PC-3 (cell line): ENCODE measurements at regions not wholly inside any gene's neighbourhood (a gene's known extent, or its start where the extent isn't known, plus 50 kb on each side); places are given as distances from the start of the nearest gene placed in this dataset.

ENCODE experiments used
- ATAC-seq: fragments of 200-7000 bp; cut with Tn5 transposase; 2 replicates; pipeline ENCODE4 v1.9.1; 2020; ENCODE audit warnings: mild to moderate bottlenecking, moderate library complexity
- BruUV-seq: library from RNA; stranded (reverse); fragments of 400-500 nt; replicated peaks from 2 replicates; lab custom pipeline; 2021; lab: Mats Ljungman, UMichigan
- CTCF ChIA-PET: fragments of 300-600 bp; sonication (Branson Sonifier 250); formaldehyde crosslinking; loops from one replicate; lab custom pipeline; 2022; ENCODE audit warnings: antibody characterized with exemption; lab: Charles Lee
- POLR2A ChIA-PET: fragments of 300-600 bp; sonication (Branson Sonifier 250); formaldehyde crosslinking; loops from one replicate; lab custom pipeline; 2022; ENCODE audit warnings: antibody characterized with exemption; ENCODE audit not compliant: unreplicated experiment; lab: Charles Lee
- DNase-seq: peaks from one replicate; pipeline ENCODE4 v3.0.0-alpha.2; 2015
- H2AFZ ChIP-seq: fragments of 300-600 bp; sonication (generic); 2 replicates; pipeline ENCODE4 v1.6.0; 2016; ENCODE audit warnings: antibody characterized with exemption, low read length
- H3F3A ChIP-seq: fragments of 300-600 bp; sonication (generic); one replicate; pipeline ENCODE4 v1.6.0; 2017; ENCODE audit warnings: antibody characterized with exemption, low read length, control low read depth, mild to moderate bottlenecking; ENCODE audit not compliant: unreplicated experiment
- H3K27ac ChIP-seq: fragments of 300-600 bp; sonication (generic); 2 replicates; pipeline ENCODE4 v1.5.1; 2016; ENCODE audit warnings: mild to moderate bottlenecking, low read length
- H3K27me3 ChIP-seq: fragments of 300-600 bp; sonication (generic); 2 replicates; pipeline ENCODE4 v1.6.1; 2016; ENCODE audit warnings: low read length, mixed read lengths
- H3K36me3 ChIP-seq: fragments of 300-600 bp; sonication (generic); 2 replicates; pipeline ENCODE4 v1.6.1; 2016; ENCODE audit warnings: low read depth, mixed run types, low read length, mixed read lengths
- H3K4me1 ChIP-seq: fragments of 300-600 bp; sonication (generic); 2 replicates; pipeline ENCODE4 v1.5.1; 2016; ENCODE audit warnings: low read length; ENCODE audit not compliant: insufficient read depth
- H3K4me2 ChIP-seq: fragments of 300-600 bp; sonication (generic); 2 replicates; pipeline ENCODE4 v1.6.0; 2016; ENCODE audit warnings: low read length
- H3K4me3 ChIP-seq: fragments of 300-600 bp; sonication (generic); 2 replicates; pipeline ENCODE4 v1.5.1; 2016; ENCODE audit warnings: mild to moderate bottlenecking, low read length, mixed read lengths
- H3K79me2 ChIP-seq: fragments of 300-600 bp; sonication (generic); 2 replicates; pipeline ENCODE4 v1.6.1; 2017; ENCODE audit warnings: low read length, mixed read lengths
- H3K9ac ChIP-seq: fragments of 300-600 bp; sonication (generic); 2 replicates; pipeline ENCODE4 v1.6.0; 2016; ENCODE audit warnings: mild to moderate bottlenecking, low read length
- H3K9me2 ChIP-seq: fragments of 300-600 bp; sonication (generic); replicated peaks from 2 replicates; pipeline ENCODE4 v1.6.1; 2016; ENCODE audit warnings: mixed run types, low read length, mixed read lengths
- H3K9me3 ChIP-seq: fragments of 300-600 bp; sonication (generic); 2 replicates; pipeline ENCODE4 v1.6.1; 2016; ENCODE audit warnings: low read length, mixed read lengths
- H4K20me1 ChIP-seq: fragments of 300-600 bp; sonication (generic); 2 replicates; pipeline ENCODE4 v1.6.1; 2016; ENCODE audit warnings: low read length, mixed read lengths
- CTCF ChIP-seq: fragments of 300-600 bp; sonication (generic); conservative IDR thresholded peaks from 2 replicates; pipeline ENCODE4 v1.5.1; 2017; ENCODE audit warnings: antibody characterized with exemption, low read depth, mild to moderate bottlenecking, low read length
- EZH2 ChIP-seq: fragments of 300-600 bp; sonication (generic); IDR thresholded peaks from one replicate; pipeline ENCODE4 v1.6.1; 2017; ENCODE audit warnings: antibody characterized with exemption, mild to moderate bottlenecking, low read length; ENCODE audit not compliant: unreplicated experiment
- EZH2phosphoT487 ChIP-seq: fragments of 300-600 bp; sonication (generic); IDR thresholded peaks from 2 replicates; pipeline ENCODE4 v1.6.1; 2018; ENCODE audit warnings: mild to moderate bottlenecking, antibody characterized with exemption, low read length, borderline replicate concordance
- intact Hi-C: fragments of 100-400 bp; cut with micrococcal nuclease; formaldehyde crosslinking; loops from 2 replicates; pipeline ENCODE4 v1.9.0; 2023

- POLR2A ChIA-PET, result no interaction called here
- no peak overlapping the region for H2AFZ ChIP-seq
- CTCF ChIA-PET, result no interaction called here
- H3K79me2 ChIP-seq, result no peaks in the 10 kb centered on the region
- H3K4me3 ChIP-seq, result no peak overlapping the region
- H4K20me1 ChIP-seq, result no peaks in the 10 kb centered on the region
- no peaks in the 10 kb centered on the region for H3K27me3 ChIP-seq
- ATAC-seq, result no peak
- H3K36me3 ChIP-seq, result no peaks in the 10 kb centered on the region
- H3K4me2 ChIP-seq, result no peak overlapping the region
- no TSS peak for BruUV-seq
- no peak for DNase-seq
- H3F3A ChIP-seq, result no peaks in the 10 kb centered on the region
- no peak overlapping the region for H3K9ac ChIP-seq
- H3K4me1 ChIP-seq, result peaks cover 15% of the 10 kb centered on the region
- no peaks in the 10 kb centered on the region for H3K9me2 ChIP-seq
- peak overlapping the region; percentile 49 for H3K27ac ChIP-seq
- H3K9me3 ChIP-seq, result no peaks in the 10 kb centered on the region
- TF ChIP-seq CTCF, result no peak
- no peak for TF ChIP-seq EZH2
- TF ChIP-seq EZH2phosphoT487, result no peak
- intact Hi-C loops, result no loop called here
Measured at GRCh38 chr15:69660114-69660513, 207.5 kb downstream of the RPLP1 start.

- no peak overlapping the region for H3K4me2 ChIP-seq
- H3K9me2 ChIP-seq, result no peaks in the 10 kb centered on the region
- ChIA-PET CTCF (no interaction called here), POLR2A (no interaction called here)
- ATAC-seq, result no peak
- BruUV-seq, result no TSS peak
- H3K4me3 ChIP-seq, result no peak overlapping the region
- H3K79me2 ChIP-seq, result no peaks in the 10 kb centered on the region
- H3K27me3 ChIP-seq, result no peaks in the 10 kb centered on the region
- no peaks in the 10 kb centered on the region for H3K9me3 ChIP-seq
- DNase-seq, result no peak
- H3F3A ChIP-seq, result no peaks in the 10 kb centered on the region
- H2AFZ ChIP-seq, result no peak overlapping the region
- no peaks in the 10 kb centered on the region for H4K20me1 ChIP-seq
- intact Hi-C loops, result no loop called here
- no peaks in the 10 kb centered on the region for H3K36me3 ChIP-seq
- H3K27ac ChIP-seq, result no peak overlapping the region
- H3K9ac ChIP-seq, result no peak overlapping the region
- TF ChIP-seq EZH2phosphoT487 (no peak), EZH2 (no peak), CTCF (no peak)
- peaks cover 15% of the 10 kb centered on the region for H3K4me1 ChIP-seq
Measured at GRCh38 chr15:69660658-69661405, 208.2 kb downstream of the RPLP1 start.

GRCh38 chr15:69661446-69661845, 208.8 kb downstream of the RPLP1 start:
- Histone ChIP-seq H3K79me2 (no peaks in the 10 kb centered on the region), H3K9me2 (no peaks in the 10 kb centered on the region), H3F3A (no peaks in the 10 kb centered on the region), H4K20me1 (no peaks in the 10 kb centered on the region), H3K9ac (no peak overlapping the region), H3K4me1 (peaks cover 15% of the 10 kb centered on the region), H3K4me2 (no peak overlapping the region), H3K4me3 (no peak overlapping the region), H2AFZ (no peak overlapping the region), H3K36me3 (no peaks in the 10 kb centered on the region), H3K9me3 (no peaks in the 10 kb centered on the region), H3K27ac (no peak overlapping the region), H3K27me3 (no peaks in the 10 kb centered on the region)
- ATAC-seq (no peak), DNase-seq (no peak)
- no TSS peak for BruUV-seq
- intact Hi-C loops, result no loop called here
- CTCF ChIA-PET, result no interaction called here
- POLR2A ChIA-PET, result no interaction called here
- TF ChIP-seq CTCF, result no peak
- TF ChIP-seq EZH2, result no peak
- TF ChIP-seq EZH2phosphoT487, result no peak
